ENCODE measurements at regions not wholly inside any gene's neighbourhood (a gene's known extent, or its start where the extent isn't known, plus 50 kb on each side); places are given as distances from the start of the nearest gene placed in this dataset.

- DNase-seq, result no peak
Observed at GRCh38 chr14:22513066-22513812, 75.8 kb downstream of the DAD1 start.

GRCh38 chr14:22512106-22512814, 76.8 kb downstream of the DAD1 start:
- no peak for DNase-seq

GRCh38 chr14:22510527-22511110, 78.4 kb downstream of the DAD1 start:
- no peak for DNase-seq

GRCh38 chr14:22509751-22510300, 79.2 kb downstream of the DAD1 start:
- DNase-seq, result no peak

- DNase-seq, result no peak
Observed at GRCh38 chr14:22509036-22509709, 79.9 kb downstream of the DAD1 start.

- DNase-seq, result no peak
Observed at GRCh38 chr14:22508662-22509035, 80.4 kb downstream of the DAD1 start.

- DNase-seq, result no peak
Observed at GRCh38 chr14:22508150-22508457, 80.9 kb downstream of the DAD1 start.

- no peak for DNase-seq
Observed at GRCh38 chr14:22506778-22507351, 82.2 kb downstream of the DAD1 start.

- no peak for DNase-seq
Observed at GRCh38 chr14:22506378-22506710, 82.7 kb downstream of the DAD1 start.

GRCh38 chr14:22505697-22506377, 83.2 kb downstream of the DAD1 start:
- no peak for DNase-seq

- no peak for DNase-seq
Observed at GRCh38 chr14:22505309-22505696, 83.7 kb downstream of the DAD1 start.

- no peak for DNase-seq
Observed at GRCh38 chr14:22502551-22502950, 86.5 kb downstream of the DAD1 start.

GRCh38 chr14:22502007-22502406, 87.0 kb downstream of the DAD1 start:
- DNase-seq, result no peak

- DNase-seq, result no peak
Observed at GRCh38 chr14:22500954-22501726, 87.9 kb downstream of the DAD1 start.

GRCh38 chr14:22500525-22500924, 88.5 kb downstream of the DAD1 start:
- no peak for DNase-seq

- DNase-seq, result no peak
Observed at GRCh38 chr14:22497671-22498093, 91.3 kb downstream of the DAD1 start.

- DNase-seq, result no peak
Observed at GRCh38 chr14:22497144-22497423, 91.9 kb downstream of the DAD1 start.

GRCh38 chr14:22494486-22495135, 94.4 kb downstream of the DAD1 start:
- no peak for DNase-seq

GRCh38 chr14:22493753-22494152, 95.3 kb downstream of the DAD1 start:
- DNase-seq, result no peak

- DNase-seq, result no peak
Observed at GRCh38 chr14:22492622-22493542, 96.1 kb downstream of the DAD1 start.

All from 8988T (cell line).